H9 (cell line): ENCODE measurements at regions not wholly inside any gene's neighbourhood (a gene's known extent, or its start where the extent isn't known, plus 50 kb on each side); places are given as distances from the start of the nearest gene placed in this dataset.

ENCODE experiments used
- DNase-seq: peaks from one replicate; pipeline ENCODE4 v3.0.0-alpha.2; 2017
- H2AFZ ChIP-seq: one replicate; pipeline ENCODE4 v1.6.1; 2013; ENCODE audit warnings: mild to moderate bottlenecking, low read length, control low read depth, moderate library complexity
- H2AK5ac ChIP-seq: 2 replicates; pipeline ENCODE4 v1.6.1; 2013; ENCODE audit warnings: low read length, control low read depth, mixed read lengths; ENCODE audit not compliant: insufficient read length
- H2BK120ac ChIP-seq: one replicate; pipeline ENCODE4 v1.6.1; 2013; ENCODE audit warnings: low read depth, mild to moderate bottlenecking, low read length, control low read depth, inconsistent platforms; ENCODE audit not compliant: poor library complexity, severe bottlenecking
- H2BK12ac ChIP-seq: 2 replicates; pipeline ENCODE4 v1.6.1; 2013; ENCODE audit warnings: low read length, control low read depth, mixed read lengths, low read depth; ENCODE audit not compliant: insufficient read length
- H2BK15ac ChIP-seq: 2 replicates; pipeline ENCODE4 v1.6.1; 2013; ENCODE audit warnings: low read depth, low read length, control low read depth
- H2BK20ac ChIP-seq: one replicate; pipeline ENCODE4 v1.6.1; 2013; ENCODE audit warnings: low read depth, mild to moderate bottlenecking, low read length, control low read depth, inconsistent platforms; ENCODE audit not compliant: poor library complexity, severe bottlenecking
- H2BK5ac ChIP-seq: 2 replicates; pipeline ENCODE4 v1.6.1; 2013; ENCODE audit warnings: low read length, control low read depth, mixed read lengths; ENCODE audit not compliant: insufficient read length
- H3K14ac ChIP-seq: 2 replicates; pipeline ENCODE4 v1.6.1; 2013; ENCODE audit warnings: low read length, control low read depth; ENCODE audit not compliant: insufficient read depth
- H3K18ac ChIP-seq: 2 replicates; pipeline ENCODE4 v1.6.1; 2013; ENCODE audit warnings: low read depth, mild to moderate bottlenecking, mixed read lengths, low read length, control low read depth; ENCODE audit not compliant: insufficient read length
- H3K23ac ChIP-seq: 2 replicates; pipeline ENCODE4 v1.6.1; 2013; ENCODE audit warnings: low read length, control low read depth, mixed read lengths, low read depth; ENCODE audit not compliant: insufficient read length
- H3K23me2 ChIP-seq: 2 replicates; pipeline ENCODE4 v1.6.1; 2013; ENCODE audit warnings: low read depth, mild to moderate bottlenecking, mixed read lengths, low read length, control low read depth; ENCODE audit not compliant: insufficient read length, poor library complexity, severe bottlenecking
- H3K27ac ChIP-seq: 2 replicates; pipeline ENCODE4 v1.5.1; 2013; ENCODE audit warnings: low read length, control low read depth, mixed read lengths, low read depth; ENCODE audit not compliant: insufficient read length
- H3K27me3 ChIP-seq: 2 replicates; pipeline ENCODE4 v1.6.1; 2013; ENCODE audit warnings: low read length, control low read depth, inconsistent platforms; ENCODE audit not compliant: insufficient read depth
- H3K4ac ChIP-seq: 2 replicates; pipeline ENCODE4 v1.6.1; 2013; ENCODE audit warnings: low read depth, mild to moderate bottlenecking, control low read depth, inconsistent platforms, low read length, moderate library complexity
- H3K4me1 ChIP-seq: 2 replicates; pipeline ENCODE4 v1.6.1; 2013; ENCODE audit warnings: low read length, control low read depth, inconsistent platforms; ENCODE audit not compliant: insufficient read depth
- H3K4me2 ChIP-seq: 2 replicates; pipeline ENCODE4 v1.6.1; 2013; ENCODE audit warnings: low read length, control low read depth, mixed read lengths; ENCODE audit not compliant: insufficient read length, insufficient read depth
- H3K56ac ChIP-seq: 2 replicates; pipeline ENCODE4 v1.6.1; 2013; ENCODE audit warnings: low read depth, mild to moderate bottlenecking, mixed read lengths, low read length, control low read depth; ENCODE audit not compliant: insufficient read length
- H3K79me1 ChIP-seq: 2 replicates; pipeline ENCODE4 v1.6.1; 2013; ENCODE audit warnings: low read depth, mild to moderate bottlenecking, moderate library complexity, low read length, control low read depth, inconsistent platforms; ENCODE audit not compliant: insufficient read depth, poor library complexity, severe bottlenecking
- H3K79me2 ChIP-seq: 2 replicates; pipeline ENCODE4 v1.6.1; 2013; ENCODE audit warnings: low read length, control low read depth, inconsistent platforms; ENCODE audit not compliant: insufficient read depth
- H3K9ac ChIP-seq: 2 replicates; pipeline ENCODE4 v1.6.1; 2013; ENCODE audit warnings: low read length, control low read depth, mixed read lengths; ENCODE audit not compliant: insufficient read length; ENCODE audit errors: extremely low read depth
- H3K9me3 ChIP-seq: one replicate; pipeline ENCODE4 v1.6.1; 2013; ENCODE audit warnings: low read depth, low read length, inconsistent platforms; ENCODE audit not compliant: control insufficient read depth
- H3T11ph ChIP-seq: one replicate; pipeline ENCODE4 v1.6.1; 2013; ENCODE audit warnings: mild to moderate bottlenecking, low read length, control low read depth, inconsistent platforms
- H4K20me1 ChIP-seq: one replicate; pipeline ENCODE4 v1.6.1; 2013; ENCODE audit not compliant: control insufficient read depth, insufficient read length, insufficient read depth
- H4K5ac ChIP-seq: 2 replicates; pipeline ENCODE4 v1.6.1; 2013; ENCODE audit warnings: low read depth, mild to moderate bottlenecking, mixed read lengths, low read length, control low read depth; ENCODE audit not compliant: insufficient read length
- H4K8ac ChIP-seq: replicated peaks from 2 replicates; pipeline ENCODE4 v1.6.1; 2013; ENCODE audit warnings: low read length, control low read depth, mixed read lengths, low read depth; ENCODE audit not compliant: insufficient read length
- H4K91ac ChIP-seq: 2 replicates; pipeline ENCODE4 v1.6.1; 2013; ENCODE audit warnings: low read depth, mild to moderate bottlenecking, moderate library complexity, mixed read lengths, low read length, control low read depth; ENCODE audit not compliant: insufficient read length
- H3K27ac Mint-ChIP-seq, 3 experiments: 2 replicates in 2 of 3; 3 replicates in 1 of 3; pipeline ENCODE4 v1.8.0; 2020 to 2021; ENCODE audit warnings: mixed read lengths in 3 of 3, mild to moderate bottlenecking in 1 of 3, moderate library complexity in 1 of 3
- H3K27me3 Mint-ChIP-seq: 2 replicates; pipeline ENCODE4 v1.8.0; 2021; ENCODE audit warnings: low read depth, mild to moderate bottlenecking, moderate library complexity, mixed read lengths
- H3K36me3 Mint-ChIP-seq, 3 experiments: 2 replicates in 2 of 3; 3 replicates in 1 of 3; pipeline ENCODE4 v1.8.0; 2020 to 2021; ENCODE audit warnings: low read depth in 3 of 3, mixed read lengths in 3 of 3; ENCODE audit not compliant: insufficient read depth in 1 of 3
- H3K4me1 Mint-ChIP-seq, 2 experiments: 2 replicates each; pipeline ENCODE4 v1.8.0; 2020; ENCODE audit warnings: mixed read lengths in 2 of 2
- H3K4me3 Mint-ChIP-seq, 2 experiments: 2 replicates in 1 of 2; 3 replicates in 1 of 2; pipeline ENCODE4 v1.8.0; 2020 to 2021; ENCODE audit warnings: mild to moderate bottlenecking in 2 of 2, mixed read lengths in 2 of 2, moderate library complexity in 1 of 2
- H3K9me3 Mint-ChIP-seq, 2 experiments: 2 replicates in 1 of 2; 3 replicates in 1 of 2; pipeline ENCODE4 v1.8.0; 2020; ENCODE audit warnings: mild to moderate bottlenecking in 2 of 2, mixed read lengths in 2 of 2, moderate library complexity in 1 of 2
- CTCF ChIP-seq: fragments of 200-600 bp; sonication (generic); conservative IDR thresholded peaks from 3 replicates; pipeline ENCODE4 v1.8.0; 2021; ENCODE audit warnings: antibody characterized with exemption, mild to moderate bottlenecking
- WGBS: extraction: QIAGEN DNeasy Blood & Tissue Kit; methylation state at CpG from one replicate; pipeline ENCODE4 v1.1.7; 2013; ENCODE audit warnings: missing lambda C conversion rate, low lambda C conversion rate, mixed read lengths; ENCODE audit not compliant: insufficient read length; ENCODE audit errors: extremely low coverage; 5-methylcytosine and 5-hydroxymethylcytosine counted together

- Histone ChIP-seq H2BK120ac (no peak overlapping the region), H2AK5ac (no peak overlapping the region), H3K4me1 (no peaks in the 10 kb centered on the region), H2AFZ (no peak overlapping the region), H3K79me1 (no peaks in the 10 kb centered on the region), H3K9ac (no peak overlapping the region), H3K18ac (no peak overlapping the region), H3K14ac (no peak overlapping the region), H2BK5ac (no peak overlapping the region), H4K91ac (no peak overlapping the region), H3K23me2 (no peaks in the 10 kb centered on the region), H4K5ac (no peak overlapping the region), H3K27ac (no peak overlapping the region), H2BK12ac (no peak overlapping the region), H4K20me1 (no peaks in the 10 kb centered on the region), H3K27me3 (no peaks in the 10 kb centered on the region), H3K4me2 (no peak overlapping the region), H4K8ac (no peak overlapping the region), H3K9me3 (no peaks in the 10 kb centered on the region), H3K23ac (no peak overlapping the region), H3K4ac (no peak overlapping the region), H2BK15ac (no peak overlapping the region), H2BK20ac (no peak overlapping the region), H3K56ac (no peak overlapping the region), H3T11ph (no peak overlapping the region), H3K79me2 (no peaks in the 10 kb centered on the region)
- H3K27me3 Mint-ChIP-seq: no peaks in the 10 kb centered on the region
- no peak for DNase-seq
- H3K4me1 Mint-ChIP-seq: peaks cover 2 to 10% of the 10 kb centered on the region in 2 experiments; a peak in 2 of 4 replicates
- TF ChIP-seq CTCF: no peak
- H3K27ac Mint-ChIP-seq: no peak overlapping the region
- H3K9me3 Mint-ChIP-seq: no peaks in the 10 kb centered on the region
- H3K36me3 Mint-ChIP-seq: no peaks in the 10 kb centered on the region
- no peak overlapping the region for H3K4me3 Mint-ChIP-seq
- no CpG with 5 or more reads among the region's 1 CpG for WGBS
These were observed 680.6 kb downstream of the EPHA3 start for GRCh38 chr3:89787979-89788378.
